Amniotic stem cell (primary cell): ENCODE measurements at regions not wholly inside any gene's neighbourhood (a gene's known extent, or its start where the extent isn't known, plus 50 kb on each side); places are given as distances from the start of the nearest gene placed in this dataset.

Source experiments
- DNase-seq: peaks from one replicate; lab custom pipeline; 2025; lab: John Stamatoyannopoulos, UW

DNA sequence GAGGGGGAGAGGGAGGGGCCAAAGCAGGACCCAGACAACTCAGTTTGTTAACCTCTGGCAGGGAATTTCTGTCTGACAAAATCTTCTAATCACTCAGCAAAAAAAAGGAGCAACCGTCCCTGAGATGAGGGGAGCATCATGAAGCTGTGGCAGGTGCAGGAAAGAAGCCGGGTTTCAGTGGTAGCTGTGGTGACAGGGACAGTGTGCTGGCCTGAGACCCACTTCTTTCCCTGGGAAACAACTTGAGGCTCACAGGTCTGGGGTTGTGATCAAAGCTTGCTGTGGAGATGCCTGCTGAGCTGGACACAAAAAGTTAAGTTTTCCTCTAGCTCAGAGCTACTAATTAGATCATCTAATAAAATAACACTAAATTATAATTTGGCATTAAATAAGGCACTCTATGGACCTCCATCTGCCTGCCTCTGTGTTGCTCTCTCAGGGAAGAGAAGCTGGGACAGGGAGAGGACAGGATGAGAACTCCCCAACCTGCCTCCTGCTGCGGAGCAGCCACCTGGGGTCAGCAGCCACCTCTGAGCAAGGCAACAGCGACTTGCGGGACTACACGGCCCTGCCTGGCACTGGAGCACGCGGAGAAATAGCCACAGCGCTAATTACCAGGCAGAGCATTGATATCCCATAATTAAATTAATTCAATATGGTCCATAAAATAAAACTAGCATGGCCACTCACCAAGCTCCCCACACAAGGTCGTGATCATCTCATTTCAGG, 104.6 kb upstream of the TEX51 start:
- no peak for DNase-seq

DNA sequence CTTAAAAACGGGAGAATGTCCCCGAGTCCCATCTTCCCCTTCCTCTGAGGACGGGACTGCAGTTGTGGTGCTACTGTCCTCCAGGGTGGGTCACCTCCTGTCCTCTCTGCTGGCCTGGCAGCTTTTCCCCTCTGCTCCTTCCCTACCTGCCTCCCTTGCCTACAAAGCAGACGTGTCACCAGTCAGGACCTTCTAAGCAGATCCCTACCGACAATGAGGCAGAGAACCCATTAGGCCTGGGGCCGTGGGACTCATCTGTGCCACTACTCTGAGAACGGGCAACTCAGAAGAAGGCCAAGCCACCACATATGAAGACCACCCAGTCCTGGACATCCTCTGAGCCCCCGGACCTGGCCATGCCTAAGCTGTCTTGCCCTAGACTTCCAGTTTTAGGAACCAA, 103.0 kb upstream of the TEX51 start:
- no peak for DNase-seq

DNA sequence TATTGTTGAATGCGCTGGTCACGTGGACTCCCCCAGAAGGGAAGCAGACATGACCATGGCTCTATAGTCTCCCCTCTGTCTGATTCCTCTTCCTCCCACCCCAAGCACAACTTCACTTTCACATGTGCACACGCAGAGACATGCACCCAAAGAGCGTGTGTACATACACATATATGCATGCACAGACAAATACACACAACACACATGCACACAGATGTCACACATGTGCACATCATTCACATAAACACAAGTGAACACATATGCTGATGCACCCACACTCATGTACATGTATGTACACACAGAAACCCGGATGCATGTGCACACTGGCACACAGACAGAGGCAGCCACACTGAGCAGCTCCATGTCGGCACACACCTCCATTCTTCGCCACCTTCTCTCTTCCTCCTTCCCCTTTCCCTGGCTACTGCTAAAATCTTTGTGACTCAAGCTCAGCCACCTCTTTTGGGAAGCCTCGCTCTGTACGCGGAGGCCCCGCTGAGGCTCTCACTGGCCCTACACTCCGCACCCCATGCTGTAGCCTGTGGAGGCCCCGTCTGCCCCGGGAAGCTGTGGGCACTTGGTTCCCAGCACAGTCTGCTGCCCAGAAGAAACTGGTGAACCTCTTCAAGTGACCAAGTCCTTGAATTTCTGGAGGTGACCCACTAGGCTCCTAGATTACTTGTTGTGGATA, 101.6 kb upstream of the TEX51 start:
- no peak for DNase-seq

DNA sequence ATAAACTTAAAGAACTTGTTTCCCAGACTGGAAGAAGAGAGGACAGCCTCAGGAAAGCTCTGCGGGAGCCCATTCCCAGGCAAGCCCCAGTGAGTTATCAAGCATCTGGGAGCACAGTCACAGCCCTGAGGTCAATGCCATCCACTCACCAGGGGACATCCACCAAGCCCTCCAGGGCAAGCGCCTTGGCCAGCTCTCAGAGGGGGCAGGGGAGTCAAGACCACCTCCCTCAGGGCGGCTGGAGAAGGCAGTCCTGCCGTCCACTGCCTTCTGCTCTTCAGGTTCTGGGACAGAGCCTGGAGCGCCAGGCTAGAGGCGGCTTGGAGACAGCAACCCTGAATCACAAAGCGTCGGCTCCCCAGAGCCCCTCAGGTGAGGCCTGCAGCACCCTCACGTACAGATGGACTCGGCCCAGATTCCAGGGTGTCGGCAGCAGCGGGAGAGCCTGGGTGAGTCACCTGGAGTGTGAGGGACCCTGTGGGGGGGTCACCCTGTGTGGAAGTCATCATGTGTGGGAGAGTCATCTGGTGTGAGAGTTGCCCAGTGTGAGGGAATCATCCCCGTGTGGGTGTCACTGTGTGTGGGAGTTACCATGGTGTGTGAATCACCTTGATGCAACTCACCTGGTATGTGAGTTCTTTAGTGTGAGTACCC, 100.9 kb upstream of the TEX51 start:
- no peak for DNase-seq

DNA sequence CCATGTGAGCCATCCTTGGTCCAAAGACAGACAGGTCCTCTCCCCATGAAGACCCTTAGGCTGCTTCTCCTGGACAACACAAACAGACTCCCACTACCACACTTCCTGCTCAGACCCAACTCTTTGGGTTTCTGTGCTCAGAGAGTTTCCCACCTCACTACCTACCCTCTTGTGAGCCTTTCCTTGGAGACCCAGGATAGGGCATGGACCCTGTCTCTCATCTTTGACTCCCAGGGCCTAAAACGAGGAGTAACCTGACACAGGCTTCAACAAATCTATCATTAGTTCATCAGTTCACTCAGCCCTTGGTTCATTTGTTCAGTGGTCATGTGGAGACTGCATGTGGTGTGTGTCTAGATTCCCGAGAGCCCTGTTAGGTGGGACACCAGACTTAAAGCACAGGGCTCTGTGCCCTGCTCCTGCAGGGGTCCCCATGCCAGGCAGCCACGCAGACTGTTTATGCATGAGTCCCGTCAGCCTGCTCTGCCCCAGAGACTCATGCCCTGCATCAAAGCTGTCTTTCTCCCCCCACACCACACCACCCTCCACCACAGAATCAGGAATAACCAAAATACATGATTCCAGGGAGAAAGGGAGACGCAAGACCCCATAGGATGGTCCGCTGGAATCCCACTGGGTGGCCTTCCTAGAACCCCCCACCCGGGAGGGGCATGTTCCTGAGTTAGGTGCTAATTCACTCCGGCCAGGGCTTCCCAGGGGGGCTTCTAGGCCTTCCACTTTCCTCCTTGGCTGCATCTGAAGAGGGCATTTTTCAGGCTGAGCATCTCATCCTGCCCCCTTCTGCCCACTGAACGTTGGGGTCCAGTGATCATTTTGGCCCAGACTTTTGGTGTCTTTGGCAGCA, 100.2 kb upstream of the TEX51 start:
- DNase-seq: no peak

DNA sequence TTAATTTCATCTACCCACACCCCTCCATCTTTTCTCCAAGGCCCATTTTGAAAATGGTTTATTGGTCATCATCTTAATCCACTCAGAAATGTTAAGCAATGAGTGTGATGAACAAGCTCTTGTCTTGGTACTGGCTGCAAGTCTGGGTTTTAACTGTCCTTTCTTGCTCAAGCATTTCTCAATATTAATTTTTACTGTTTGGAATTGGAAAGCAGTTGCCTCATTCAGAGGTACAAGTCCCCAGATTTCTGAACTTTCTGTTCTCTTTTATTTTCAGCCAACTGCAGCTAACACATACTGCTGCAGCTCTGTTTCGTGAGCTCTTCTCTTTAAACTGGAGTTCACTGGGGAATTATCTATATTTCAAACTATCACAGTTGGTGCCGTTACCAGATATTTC, 99.4 kb upstream of the TEX51 start:
- no peak for DNase-seq

DNA sequence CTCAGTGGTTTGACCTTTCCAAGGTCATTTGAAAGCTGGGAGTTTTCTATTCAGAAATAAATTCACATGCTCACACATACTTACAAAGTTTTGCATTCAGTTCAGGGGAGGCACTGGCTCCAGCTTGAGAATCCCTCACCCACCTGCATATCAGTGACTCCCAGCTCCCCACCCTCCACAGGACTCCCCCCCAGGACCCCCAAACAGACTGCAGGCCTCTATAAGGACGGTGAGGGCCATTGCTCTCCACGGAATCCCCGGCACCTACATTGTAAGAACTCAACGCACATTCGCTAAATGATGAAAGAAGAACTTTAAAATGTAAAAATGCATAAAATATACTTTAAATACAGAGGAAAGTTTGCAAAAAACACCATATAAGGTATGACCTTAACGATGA, 97.2 kb upstream of the TEX51 start:
- no peak for DNase-seq

DNA sequence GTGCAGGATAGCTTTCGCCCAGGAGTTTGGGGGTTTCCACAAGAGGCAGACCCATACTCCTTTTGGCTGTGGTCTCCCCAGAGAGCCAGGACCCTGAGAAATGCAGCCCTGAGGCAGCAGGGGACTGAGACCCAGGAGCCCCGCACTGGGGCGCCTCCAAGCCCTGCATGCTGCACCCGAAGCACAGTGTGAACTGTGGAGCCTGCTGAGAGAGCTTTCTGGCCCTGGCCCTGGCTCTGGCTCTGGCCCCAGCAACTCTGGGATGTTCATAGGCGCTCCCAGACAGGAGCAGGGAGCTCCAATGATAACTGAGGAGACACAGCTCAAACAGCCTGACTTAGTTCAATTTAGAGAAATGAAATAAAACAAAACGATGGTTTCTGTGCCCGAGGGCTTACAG, 96.4 kb upstream of the TEX51 start:
- no peak for DNase-seq

DNA sequence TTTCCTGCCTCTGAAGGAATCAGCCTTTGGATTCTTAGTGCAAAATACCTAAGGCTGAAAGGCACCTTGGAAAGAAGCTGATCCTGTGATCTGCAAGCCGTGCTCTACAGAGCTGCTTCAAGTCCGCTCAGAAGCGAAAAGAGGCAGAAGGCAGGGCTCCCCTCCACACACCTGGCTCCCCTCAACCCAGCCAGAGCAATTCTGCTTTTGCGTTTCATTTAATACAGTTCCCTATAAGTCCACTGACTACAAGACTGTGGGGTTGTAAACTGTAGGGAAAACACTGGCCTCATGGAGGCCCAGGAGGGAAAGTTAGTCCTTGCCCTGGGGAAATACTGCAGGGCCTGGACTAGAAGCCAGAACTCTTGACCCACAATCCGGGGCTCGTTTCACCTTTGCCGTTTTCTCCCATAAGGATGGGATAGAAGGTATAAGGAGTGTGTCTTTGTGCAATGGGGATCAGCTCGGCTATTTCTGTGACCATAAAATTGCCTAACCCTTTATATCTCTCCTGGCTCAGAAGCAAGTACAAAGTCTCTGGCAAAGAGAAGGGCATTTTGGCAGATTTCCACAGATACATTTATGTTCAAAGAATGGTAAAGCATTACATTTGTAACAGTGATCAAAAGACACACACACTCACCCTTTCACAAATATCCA, 95.8 kb upstream of the TEX51 start:
- DNase-seq: no peak

DNA sequence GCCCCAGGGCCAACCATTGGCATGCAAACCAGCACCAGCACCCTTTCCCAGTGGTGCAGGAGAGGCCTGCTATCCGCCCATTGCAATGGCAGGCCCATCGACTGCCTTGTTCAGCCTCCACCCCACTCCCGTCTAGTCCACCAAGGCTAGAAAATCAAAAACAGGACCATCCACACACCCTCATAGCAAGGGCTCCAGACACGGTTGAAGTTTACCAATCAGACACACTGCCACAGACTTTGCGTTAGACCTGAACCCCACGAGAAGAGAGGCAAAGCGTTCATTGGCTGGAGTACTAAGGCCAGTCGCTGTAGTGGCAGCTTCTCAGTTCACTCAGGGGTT, 95.3 kb upstream of the TEX51 start:
- no peak for DNase-seq

DNA sequence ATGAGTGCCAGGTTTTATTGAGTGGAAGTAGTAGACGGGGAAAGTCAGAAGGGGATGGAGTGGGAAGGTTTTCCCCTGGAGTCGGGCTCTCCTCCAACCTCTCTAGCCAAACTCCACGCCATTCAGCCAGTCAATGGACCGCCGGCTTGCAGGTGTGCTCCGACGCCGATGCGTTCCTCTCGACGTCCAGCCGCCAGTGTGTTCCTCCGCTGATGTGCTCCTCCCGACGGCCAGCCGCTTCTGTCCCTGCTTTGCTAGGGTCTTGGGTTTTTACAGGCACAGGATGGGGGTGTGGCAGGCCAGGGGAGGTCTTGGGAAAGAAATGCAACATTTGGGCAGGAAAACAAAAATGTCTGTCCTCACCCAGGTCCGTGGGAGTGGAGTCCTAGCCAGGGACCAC, 94.3 kb upstream of the TEX51 start:
- DNase-seq: no peak

DNA sequence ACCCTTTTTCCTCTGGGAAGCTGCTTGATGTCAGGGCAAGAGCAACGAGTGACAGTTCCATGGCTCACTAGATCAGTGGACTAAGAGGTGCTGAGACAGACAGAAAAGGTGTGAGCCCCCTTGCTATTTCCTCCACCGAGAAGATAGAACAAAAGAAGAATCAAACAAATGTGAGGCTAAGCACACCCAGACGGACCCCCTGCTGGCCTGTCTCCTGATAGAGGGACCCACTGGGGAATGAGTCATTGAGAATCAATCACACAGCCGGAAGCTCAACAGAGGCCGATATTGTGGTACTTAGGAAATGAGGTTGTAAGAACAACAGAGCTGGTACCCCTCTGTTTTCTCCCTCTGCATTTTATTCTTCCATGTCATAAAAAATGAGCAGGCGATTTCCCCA, 89.8 kb upstream of the TEX51 start:
- DNase-seq: no peak

DNA sequence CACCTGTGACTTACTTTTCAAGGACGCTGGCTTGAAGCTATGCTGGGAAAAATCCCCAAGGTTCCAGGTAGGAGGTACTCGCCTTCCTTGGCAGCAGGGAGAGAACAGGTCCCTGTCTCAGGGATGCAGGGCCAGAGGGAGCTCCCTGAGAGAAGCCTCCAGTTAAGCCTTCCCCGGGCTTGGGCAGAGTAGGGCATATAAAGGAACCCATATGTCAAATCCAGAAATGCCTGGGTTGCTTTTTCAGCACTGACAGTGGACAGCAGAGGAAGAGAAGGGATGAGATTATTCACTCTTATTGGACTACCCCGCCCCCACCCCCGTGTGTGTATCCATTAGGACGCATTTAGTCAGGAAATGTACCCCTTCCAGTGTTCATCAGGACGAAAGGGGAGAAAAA, 89.3 kb upstream of the TEX51 start:
- no peak for DNase-seq

DNA sequence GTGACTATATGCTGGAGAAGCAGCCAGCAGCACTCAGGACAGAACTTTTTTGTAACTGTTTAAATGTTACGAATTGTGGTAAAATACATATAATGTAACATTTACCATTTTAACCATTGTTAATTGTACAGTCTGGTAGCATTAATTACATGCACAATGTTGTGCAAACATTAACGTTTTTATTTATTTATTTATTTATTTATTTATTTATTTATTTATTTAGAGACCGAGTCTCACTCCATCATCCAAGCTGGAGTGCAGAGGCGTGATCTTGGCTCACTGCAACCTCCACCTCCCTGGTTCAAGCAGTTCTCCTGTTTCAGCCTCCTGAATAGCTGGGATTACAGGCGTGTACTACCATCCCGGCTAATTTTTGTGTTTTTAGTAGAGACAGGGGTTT, 88.7 kb upstream of the TEX51 start:
- no peak for DNase-seq

DNA sequence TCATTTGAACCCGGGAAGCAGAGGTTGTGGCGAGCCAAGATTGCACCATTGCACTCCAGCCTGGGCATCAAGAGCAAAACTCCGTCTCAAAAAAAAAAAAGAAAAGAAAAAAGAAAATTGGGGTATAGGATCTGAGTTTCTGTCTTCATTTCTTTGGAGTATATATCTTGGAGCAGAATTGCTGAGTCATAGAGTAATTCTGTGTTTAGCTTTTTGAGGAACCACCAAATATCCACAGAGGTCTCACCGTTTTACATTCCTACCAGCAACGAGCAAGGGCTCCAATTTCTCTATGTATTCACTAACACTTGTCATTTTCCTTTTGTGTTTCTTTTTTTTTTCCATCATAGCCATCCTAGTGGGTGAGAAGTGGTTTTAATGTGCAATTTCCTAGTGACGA, 87.6 kb upstream of the TEX51 start:
- no peak for DNase-seq

DNA sequence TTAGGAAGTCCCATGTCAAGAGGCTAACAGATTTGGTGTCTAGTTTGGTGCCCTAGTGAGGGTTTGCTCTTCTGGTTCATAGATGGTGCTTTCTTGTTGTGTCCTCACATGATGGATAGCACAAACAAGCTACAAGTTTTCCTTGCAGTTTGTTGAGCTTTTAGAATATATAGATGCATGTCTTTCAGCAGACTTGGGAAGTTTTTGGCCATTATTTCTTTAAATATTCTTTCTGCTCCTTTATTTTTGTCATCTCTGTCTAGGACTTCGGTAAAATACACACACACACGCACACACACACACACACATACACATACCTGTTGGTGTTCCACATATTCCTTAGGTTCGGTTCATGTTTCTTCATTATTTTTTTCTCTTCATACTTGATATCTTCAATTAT, 81.5 kb upstream of the TEX51 start:
- no peak for DNase-seq

DNA sequence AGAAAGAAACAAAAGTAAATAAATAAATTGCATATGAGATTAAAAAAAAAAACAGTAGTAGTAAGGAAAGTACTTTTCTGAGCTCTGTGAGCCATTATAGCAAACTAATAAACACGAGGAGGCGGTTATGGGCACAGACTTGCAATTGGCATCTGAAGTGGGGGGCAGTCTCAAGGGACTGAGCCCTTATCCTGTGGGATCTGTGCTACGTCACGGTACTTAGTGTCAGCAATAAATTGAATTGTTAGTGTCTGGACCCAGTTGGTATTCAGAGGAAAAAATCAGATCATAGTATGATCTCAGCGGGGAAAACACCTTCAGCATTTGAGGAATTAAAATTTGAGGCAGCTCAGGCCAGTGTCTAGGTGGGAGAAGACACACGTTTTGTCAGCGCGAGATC, 76.6 kb upstream of the TEX51 start:
- DNase-seq: no peak

DNA sequence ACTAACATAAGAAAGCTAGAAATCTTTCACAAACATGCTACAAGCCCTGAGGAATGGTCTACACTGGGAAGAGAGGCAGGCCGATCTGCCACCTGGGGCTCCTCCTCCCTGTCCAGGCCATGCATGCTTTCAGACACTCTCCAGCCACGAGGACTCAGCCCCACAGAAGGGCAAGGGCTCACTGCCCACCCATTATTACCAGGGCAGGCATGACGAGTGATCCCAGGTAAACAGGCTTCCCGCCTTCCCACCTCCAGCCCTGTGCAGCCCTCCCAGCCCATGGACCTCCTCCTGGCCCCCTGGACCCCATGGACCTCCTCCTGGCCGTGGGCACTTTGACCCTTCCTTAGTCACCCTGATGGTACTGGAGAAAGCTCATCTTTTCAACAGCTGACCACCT, 75.8 kb upstream of the TEX51 start:
- DNase-seq: no peak

DNA sequence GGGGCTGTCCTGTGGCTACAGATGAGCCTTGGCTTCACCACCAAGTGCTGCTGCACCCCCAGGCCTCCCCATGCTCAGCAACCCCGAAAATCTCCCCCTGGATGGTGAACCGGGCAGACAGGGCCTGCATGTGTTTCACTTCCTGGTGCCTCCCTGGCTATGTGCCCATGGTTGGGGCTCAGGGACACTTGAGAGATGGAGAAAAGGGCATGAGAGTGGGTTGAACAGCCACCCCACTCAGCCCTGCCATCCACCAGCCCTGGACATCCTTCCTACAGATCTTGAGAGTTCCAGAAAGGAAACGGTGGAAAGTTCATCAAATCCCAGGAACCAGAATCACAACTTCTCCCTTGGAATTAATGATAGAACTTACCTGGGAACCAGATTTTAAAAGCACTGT, 74.7 kb upstream of the TEX51 start:
- no peak for DNase-seq

DNA sequence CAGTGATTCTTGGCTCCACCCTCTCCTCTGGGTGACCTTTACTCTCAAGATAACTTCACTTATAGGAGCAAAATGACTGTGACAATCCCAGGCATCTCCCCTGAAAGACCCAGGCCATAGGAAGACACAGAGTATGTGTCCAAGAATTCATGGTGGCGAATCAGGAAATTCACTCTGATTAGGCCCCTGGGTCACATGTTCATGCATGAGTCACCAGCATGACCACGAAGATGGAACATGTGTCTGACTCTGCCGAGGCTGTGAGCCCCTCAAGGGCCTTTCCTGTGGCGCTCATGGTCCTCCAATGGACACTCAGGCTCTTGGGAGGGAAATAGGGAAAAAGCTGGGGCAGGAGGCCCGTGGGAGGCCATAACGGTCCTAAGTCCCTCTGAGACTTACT, 74.0 kb upstream of the TEX51 start:
- no peak for DNase-seq

DNA sequence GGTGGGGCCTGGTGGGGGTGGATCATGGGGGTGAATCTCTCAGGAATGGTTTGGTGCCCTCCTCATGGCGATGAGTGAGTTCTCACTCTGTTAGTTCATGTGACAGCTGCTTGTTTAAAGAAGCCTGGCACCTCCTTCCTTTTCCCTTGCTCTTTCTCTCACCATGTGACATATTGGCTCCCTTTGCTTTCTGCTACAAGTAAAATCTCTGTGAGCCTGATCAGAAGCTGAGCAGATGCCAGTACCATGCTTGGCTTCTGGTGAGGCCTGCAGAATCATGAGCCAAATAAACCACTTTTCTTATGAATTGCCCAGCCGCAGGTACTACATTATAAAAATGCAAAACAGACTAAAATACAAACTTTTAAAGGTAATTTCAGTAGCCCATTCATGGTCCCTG, 73.4 kb upstream of the TEX51 start:
- no peak for DNase-seq

DNA sequence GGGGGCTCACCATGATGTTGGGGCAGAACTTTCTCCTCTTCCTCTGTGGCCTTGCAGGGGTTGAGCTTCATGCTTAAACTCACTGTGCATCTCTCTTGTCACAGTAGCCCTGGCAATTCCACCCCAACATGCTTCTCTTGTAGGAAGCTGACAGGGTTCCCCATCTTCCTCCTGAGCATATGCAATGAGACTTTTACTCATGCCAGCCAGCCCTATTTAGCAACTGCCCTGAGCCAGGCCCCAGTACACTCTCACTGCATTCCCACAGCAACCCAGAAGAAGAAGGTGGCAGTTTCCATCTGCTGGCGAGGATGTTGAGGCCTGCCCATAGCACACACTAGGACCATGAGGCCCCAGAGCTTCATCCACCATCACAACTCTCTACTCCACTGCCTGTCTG, 72.2 kb upstream of the TEX51 start:
- no peak for DNase-seq
